Tibial nerve (tissue), 4 donors: ENCODE measurements at regions not wholly inside any gene's neighbourhood (a gene's known extent, or its start where the extent isn't known, plus 50 kb on each side); places are given as distances from the start of the nearest gene placed in this dataset.

ENCODE experiments used
- DNase-seq, 2 donors: peaks; one replicate each; pipeline ENCODE4 v3.0.0-alpha.2; 2019; ENCODE audit warnings: low spot score in 2 of 2
- H3K27ac ChIP-seq, 4 donors: fragments of 200-600 bp; sonication (generic) in 3 of 4; one replicate each; pipeline ENCODE4 v1.5.1; 2017 to 2019; ENCODE audit warnings: mild to moderate bottlenecking in 1 of 4
- H3K27me3 ChIP-seq, 2 donors: fragments of 200-600 bp; sonication (generic) in 1 of 2; one replicate each; pipeline versions ENCODE4 v1.5.1 to v1.6.0; 2017 to 2019
- H3K36me3 ChIP-seq, 3 donors: fragments of 200-600 bp; sonication (generic); one replicate each; pipeline ENCODE4 v1.5.1; 2018 to 2019
- H3K4me1 ChIP-seq, 4 donors: fragments of 200-600 bp; sonication (generic) in 3 of 4; one replicate each; pipeline ENCODE4 v1.5.1; 2017 to 2019
- H3K4me3 ChIP-seq, 4 donors: fragments of 200-600 bp; sonication (generic) in 3 of 4; one replicate each; pipeline ENCODE4 v1.5.1; 2017 to 2019; ENCODE audit warnings: mild to moderate bottlenecking in 1 of 4, moderate library complexity in 1 of 4
- H3K9me3 ChIP-seq, 4 donors: fragments of 200-600 bp; sonication (generic) in 3 of 4; one replicate each; pipeline ENCODE4 v1.5.1; 2017 to 2019
- EP300 ChIP-seq, 2 donors: sonication (generic); formaldehyde crosslinking; IDR thresholded peaks; one replicate each; pipeline ENCODE4 v1.6.1; 2017; ENCODE audit warnings: antibody characterized with exemption in 2 of 2, mild to moderate bottlenecking in 1 of 2
- POLR2A ChIP-seq, 2 donors: fragments of 450-650 bp; IDR thresholded peaks; one replicate each; pipeline ENCODE4 v1.6.1; 2017; ENCODE audit warnings: antibody characterized with exemption in 2 of 2, mild to moderate bottlenecking in 2 of 2, moderate library complexity in 2 of 2
- WGBS, 2 donors: methylation state at CpG; one replicate each; pipeline ENCODE4 v1.1.5; 2018; 5-methylcytosine and 5-hydroxymethylcytosine counted together
- TF ChIP-seq, protein P1 (sequence below), 5 experiments: fragments of 200-600 bp in 3 of 5; fragments of 450-650 bp in 2 of 5; sonication (generic) in 3 of 5; IDR thresholded peaks; one replicate each; pipeline ENCODE4 v1.5.1; 2016 to 2019; ENCODE audit warnings: antibody characterized with exemption in 5 of 5, mild to moderate bottlenecking in 3 of 5, moderate library complexity in 2 of 5

DNA sequence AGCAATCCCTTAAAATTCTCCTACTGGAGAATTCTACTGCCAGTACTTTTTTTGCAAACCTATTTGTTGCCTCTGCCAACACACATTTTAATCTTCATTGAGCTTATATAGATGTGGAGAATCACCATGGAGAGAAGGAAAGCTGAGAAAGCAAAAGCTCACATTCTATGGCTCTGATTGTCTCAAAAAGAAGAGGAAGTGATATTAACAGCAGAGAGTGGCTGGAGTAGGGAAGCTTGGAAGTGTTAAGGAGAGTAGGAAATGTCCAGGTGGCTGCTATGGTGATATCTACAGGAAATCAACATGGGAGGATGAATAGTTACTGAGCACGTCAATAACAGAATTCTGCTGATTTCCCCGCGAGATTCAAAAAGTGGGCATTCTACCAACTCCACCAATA, 78.8 kb upstream of the TDRD3 start:
- DNase-seq: no peak
- no peaks in the 10 kb centered on the region for H3K9me3 ChIP-seq
- no peaks in the 10 kb centered on the region for H3K4me1 ChIP-seq
- TF ChIP-seq, protein P1, sequence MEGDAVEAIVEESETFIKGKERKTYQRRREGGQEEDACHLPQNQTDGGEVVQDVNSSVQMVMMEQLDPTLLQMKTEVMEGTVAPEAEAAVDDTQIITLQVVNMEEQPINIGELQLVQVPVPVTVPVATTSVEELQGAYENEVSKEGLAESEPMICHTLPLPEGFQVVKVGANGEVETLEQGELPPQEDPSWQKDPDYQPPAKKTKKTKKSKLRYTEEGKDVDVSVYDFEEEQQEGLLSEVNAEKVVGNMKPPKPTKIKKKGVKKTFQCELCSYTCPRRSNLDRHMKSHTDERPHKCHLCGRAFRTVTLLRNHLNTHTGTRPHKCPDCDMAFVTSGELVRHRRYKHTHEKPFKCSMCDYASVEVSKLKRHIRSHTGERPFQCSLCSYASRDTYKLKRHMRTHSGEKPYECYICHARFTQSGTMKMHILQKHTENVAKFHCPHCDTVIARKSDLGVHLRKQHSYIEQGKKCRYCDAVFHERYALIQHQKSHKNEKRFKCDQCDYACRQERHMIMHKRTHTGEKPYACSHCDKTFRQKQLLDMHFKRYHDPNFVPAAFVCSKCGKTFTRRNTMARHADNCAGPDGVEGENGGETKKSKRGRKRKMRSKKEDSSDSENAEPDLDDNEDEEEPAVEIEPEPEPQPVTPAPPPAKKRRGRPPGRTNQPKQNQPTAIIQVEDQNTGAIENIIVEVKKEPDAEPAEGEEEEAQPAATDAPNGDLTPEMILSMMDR (IDR thresholded peaks at IDR 0.05): no peak
- TF ChIP-seq EP300 (IDR thresholded peaks at IDR 0.05) (no peak), POLR2A (IDR thresholded peaks at IDR 0.05) (no peak)
- H3K4me3 ChIP-seq: no peak overlapping the region
- H3K27me3 ChIP-seq: no peaks in the 10 kb centered on the region
- no peak overlapping the region for H3K27ac ChIP-seq
- 63 to 67% methylated on average over 3 of the region's 3 CpGs for WGBS, 2 donors
- H3K36me3 ChIP-seq: no peaks in the 10 kb centered on the region

DNA sequence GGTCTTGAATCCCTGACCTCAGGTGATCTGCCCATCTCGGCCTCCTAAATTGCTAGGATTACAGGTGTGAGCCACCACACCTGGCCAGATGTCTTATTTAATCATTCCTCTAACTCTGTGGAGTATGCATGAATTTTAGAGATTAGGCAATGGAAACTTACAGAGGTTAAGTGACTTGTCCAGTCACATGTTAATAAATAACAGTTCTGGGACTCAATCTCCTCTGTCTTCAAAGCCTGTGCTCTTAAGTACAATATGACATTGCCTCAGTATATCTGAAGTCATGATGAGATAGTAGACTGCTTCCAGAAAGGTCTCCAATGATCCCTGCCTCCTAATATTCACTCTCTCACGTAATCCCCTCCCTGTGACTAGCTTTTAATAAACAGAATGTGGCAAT, 72.9 kb upstream of the TDRD3 start:
- H3K9me3 ChIP-seq: no peaks in the 10 kb centered on the region

DNA sequence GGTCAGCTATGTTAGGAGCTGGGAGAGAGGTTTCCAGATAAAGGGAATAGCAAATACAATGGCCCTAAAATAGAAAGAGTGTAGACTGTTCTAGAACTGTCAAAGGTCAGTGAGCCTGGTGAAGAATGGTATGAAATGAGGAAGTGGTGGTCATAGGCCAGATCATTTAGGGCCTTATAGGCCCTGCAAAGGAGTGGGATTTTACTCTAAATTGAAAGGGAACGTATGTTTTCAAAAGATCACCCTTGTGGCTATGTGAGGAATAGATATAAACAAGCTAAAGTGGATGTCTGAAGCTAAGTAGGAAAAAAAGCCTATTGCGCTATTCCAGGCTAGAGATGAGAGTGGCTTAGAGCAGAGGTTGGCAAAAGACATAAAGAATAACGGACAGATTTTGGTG, 70.7 kb upstream of the TDRD3 start:
- Histone ChIP-seq H3K4me1 (peaks cover 0 to 3% (median 0%) of the 10 kb centered on the region in 4 donors), H3K9me3 (no peaks in the 10 kb centered on the region), H3K4me3 (no peak overlapping the region), H3K36me3 (no peaks in the 10 kb centered on the region), H3K27ac (no peak overlapping the region), H3K27me3 (no peaks in the 10 kb centered on the region)
- DNase-seq: no peak
- WGBS, 2 donors: 93 to 94% methylated on average over 3 of the region's 3 CpGs
- TF ChIP-seq, protein P1 (IDR thresholded peaks at IDR 0.05): no peak
- TF ChIP-seq POLR2A (IDR thresholded peaks at IDR 0.05) (no peak), EP300 (IDR thresholded peaks at IDR 0.05) (no peak)

More for the DNA sequence above, 72.9 kb upstream of the TDRD3 start:
- Histone ChIP-seq H3K4me1 (peaks cover 0 to 3% (median 0%) of the 10 kb centered on the region in 4 donors), H3K4me3 (no peak overlapping the region), H3K27me3 (no peaks in the 10 kb centered on the region), H3K36me3 (no peaks in the 10 kb centered on the region), H3K27ac (no peak overlapping the region)
- no peak for TF ChIP-seq POLR2A (IDR thresholded peaks at IDR 0.05)
- DNase-seq: no peak
- 86 to 94% methylated on average over 2 of the region's 2 CpGs for WGBS, 2 donors

DNA sequence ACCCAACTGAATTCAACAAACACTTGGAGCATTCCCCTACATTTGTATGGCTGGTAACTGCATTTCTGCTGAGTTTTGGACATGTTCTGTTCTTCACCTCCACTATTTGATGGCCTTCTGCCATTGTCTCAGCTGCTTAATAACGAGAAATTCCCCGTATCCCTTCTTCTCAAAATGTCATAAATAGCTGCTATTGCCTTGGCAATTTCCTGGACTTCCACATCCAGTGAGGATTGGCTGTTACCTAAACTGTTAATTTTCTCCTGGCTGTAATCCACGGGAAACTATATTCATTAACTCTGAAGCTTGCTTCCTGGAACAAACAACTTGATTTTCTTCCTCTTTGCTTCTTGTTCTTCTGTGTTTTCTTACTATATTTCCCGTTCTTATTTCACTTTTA, 69.5 kb upstream of the TDRD3 start:
- no peak overlapping the region for H3K27ac ChIP-seq
- no peak overlapping the region for H3K4me3 ChIP-seq
- H3K9me3 ChIP-seq: no peaks in the 10 kb centered on the region
- H3K27me3 ChIP-seq: no peaks in the 10 kb centered on the region
- 18 to 24% methylated on average over 4 of the region's 4 CpGs for whole genome bisulfite sequencing, 2 donors
- TF ChIP-seq, protein P1 (IDR thresholded peaks at IDR 0.05): no peak
- TF ChIP-seq POLR2A (IDR thresholded peaks at IDR 0.05) (no peak), EP300 (IDR thresholded peaks at IDR 0.05) (no peak)
- DNase-seq: no peak
- no peaks in the 10 kb centered on the region for H3K36me3 ChIP-seq
- peaks cover 0 to 3% (median 0%) of the 10 kb centered on the region in 4 donors for H3K4me1 ChIP-seq

DNA sequence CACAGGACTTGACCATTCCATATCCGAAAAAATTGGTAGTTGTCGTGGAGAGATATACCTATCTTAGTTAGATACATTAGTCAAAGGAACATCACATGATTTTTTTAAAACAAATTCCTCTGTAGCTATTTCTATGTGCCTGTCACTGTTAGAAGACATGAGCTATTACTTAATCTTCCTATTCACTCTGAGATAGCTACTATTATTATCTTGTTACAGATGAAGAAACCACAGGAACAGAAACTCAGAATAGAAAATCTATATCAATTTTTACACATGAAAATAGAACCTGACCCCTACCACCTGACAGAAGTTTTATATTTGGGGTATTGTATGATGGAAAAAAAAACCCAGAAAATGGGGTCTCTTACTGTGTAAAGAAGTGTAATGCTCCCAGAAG, 68.9 kb upstream of the TDRD3 start:
- no peak for DNase-seq
- Histone ChIP-seq H3K36me3 (no peaks in the 10 kb centered on the region), H3K4me3 (no peak overlapping the region), H3K9me3 (peaks cover 0 to under 1% (median 0%) of the 10 kb centered on the region in 4 donors), H3K4me1 (peaks cover 0 to 3% (median 0%) of the 10 kb centered on the region in 4 donors), H3K27me3 (no peaks in the 10 kb centered on the region), H3K27ac (no peak overlapping the region)
- WGBS, 2 donors: 70 to 78% methylated on average over 2 of the region's 2 CpGs
- TF ChIP-seq POLR2A (IDR thresholded peaks at IDR 0.05): no peak
- no peak for TF ChIP-seq EP300 (IDR thresholded peaks at IDR 0.05)
- TF ChIP-seq, protein P1 (IDR thresholded peaks at IDR 0.05): no peak
